HG03159 (cell line): ENCODE measurements at regions not wholly inside any gene's neighbourhood (a gene's known extent, or its start where the extent isn't known, plus 50 kb on each side); places are given as distances from the start of the nearest gene placed in this dataset.
"Not testable (repeated sequence)": the region's sequence is repeated elsewhere in the genome, so short reads cannot be mapped to it uniquely, and the experiment has no call there.

Source experiments
- ATAC-seq: cut with Tn5 transposase; IDR thresholded peaks from one replicate; pipeline ENCODE4 v1.9.1; 2021; ENCODE audit warnings: mild to moderate bottlenecking, moderate library complexity; ENCODE audit not compliant: unreplicated experiment

- ATAC-seq, result no peak
These were observed 228.0 kb downstream of the SHOX start for GRCh38 chrX:858542-859078.

- no peak for ATAC-seq
These were observed 226.8 kb downstream of the SHOX start for GRCh38 chrX:857376-857775.

- no peak for ATAC-seq
These were observed 226.1 kb downstream of the SHOX start for GRCh38 chrX:856566-857290.

- no peak for ATAC-seq
These were observed 222.7 kb downstream of the SHOX start for GRCh38 chrX:853304-853703.

GRCh38 chrX:850471-850916, 219.9 kb downstream of the SHOX start:
- no peak for ATAC-seq

- no peak for ATAC-seq
These were observed 217.8 kb downstream of the SHOX start for GRCh38 chrX:848386-848785.

GRCh38 chrX:843306-843705, 212.7 kb downstream of the SHOX start:
- ATAC-seq, result no peak

- ATAC-seq, result no peak
These were observed 210.0 kb downstream of the SHOX start for GRCh38 chrX:840556-840955.

- not testable (repeated sequence) for ATAC-seq
These were observed 208.1 kb downstream of the SHOX start for GRCh38 chrX:838666-839065.

- not testable (repeated sequence) for ATAC-seq
These were observed 205.3 kb downstream of the SHOX start for GRCh38 chrX:835857-836256.

GRCh38 chrX:830532-830931, 199.9 kb downstream of the SHOX start:
- ATAC-seq, result no peak

GRCh38 chrX:829145-829544, 198.6 kb downstream of the SHOX start:
- ATAC-seq, result no peak

- ATAC-seq, result no peak
These were observed 197.9 kb downstream of the SHOX start for GRCh38 chrX:828411-828959.

- no peak for ATAC-seq
These were observed 195.9 kb downstream of the SHOX start for GRCh38 chrX:826448-826847.

GRCh38 chrX:825991-826390, 195.4 kb downstream of the SHOX start:
- ATAC-seq, result no peak

- not testable (repeated sequence) for ATAC-seq
These were observed 192.5 kb downstream of the SHOX start for GRCh38 chrX:823073-823472.

GRCh38 chrX:821327-822107, 190.9 kb downstream of the SHOX start:
- ATAC-seq, result no peak

GRCh38 chrX:819684-820083, 189.1 kb downstream of the SHOX start:
- no peak for ATAC-seq

- ATAC-seq, result no peak
These were observed 187.2 kb downstream of the SHOX start for GRCh38 chrX:817759-818300.

- ATAC-seq, result not testable (repeated sequence)
These were observed 186.6 kb downstream of the SHOX start for GRCh38 chrX:817147-817546.

GRCh38 chrX:816411-816810, 185.8 kb downstream of the SHOX start:
- no peak for ATAC-seq
